K562 (cell line): ENCODE measurements at regions not wholly inside any gene's neighbourhood (a gene's known extent, or its start where the extent isn't known, plus 50 kb on each side); places are given as distances from the start of the nearest gene placed in this dataset.

Experiments used
- ATAC-seq: fragments of 200-7000 bp; cut with Tn5 transposase; 3 replicates; pipeline ENCODE4 v1.9.1; 2020; ENCODE audit warnings: moderate library complexity
- BruUV-seq: library from RNA; stranded (reverse); fragments of 400-500 nt; replicated peaks from 2 replicates; lab custom pipeline; 2021; lab: Mats Ljungman, UMichigan
- CTCF ChIA-PET: fragments of 300-600 bp; formaldehyde crosslinking; extraction: SDS; loops from one replicate; lab custom pipeline; 2021; ENCODE audit warnings: low intra/inter-chr PET ratio; lab: Yijun Ruan, JAX
- POLR2A ChIA-PET: fragments of 300-600, 350-650 bp; sonication (Branson Sonifier 250); formaldehyde crosslinking; extraction: SDS; loops from one replicate; lab custom pipeline; 2021; ENCODE audit warnings: antibody characterized with exemption, inconsistent platforms; lab: Yijun Ruan, JAX
- DNase-seq, 4 experiments: peaks; one replicate each; pipeline versions ENCODE4 v3.0.0 to v3.0.0-alpha.2; 2011 to 2018; ENCODE audit warnings: low spot score in 3 of 4, mixed read lengths in 3 of 4; ENCODE audit errors: extremely low read depth in 1 of 4
- FAIRE-seq: peaks from 2 replicates; lab custom pipeline; 2011; peaks lifted over from hg19 to GRCh38; lab: Jason Lieb, UNC
- H2AFZ ChIP-seq: 2 replicates; pipeline ENCODE4 v1.6.0; 2011; ENCODE audit warnings: low read depth, low read length, control low read depth, inconsistent platforms
- H3K27ac ChIP-seq: fragments of 200-600 bp; 3 replicates; pipeline ENCODE4 v1.8.0; 2011; ENCODE audit warnings: low read depth, mild to moderate bottlenecking, control low read depth, inconsistent platforms, low read length, moderate library complexity, mixed read lengths; ENCODE audit errors: extremely low read depth
- H3K27me3 ChIP-seq, 2 experiments: fragments of 300-600 bp in 1 of 2; 2 replicates in 1 of 2; 3 replicates in 1 of 2; pipeline versions ENCODE4 v1.6.0 to v1.8.0; 2011; ENCODE audit warnings: inconsistent platforms in 2 of 2, low read length in 2 of 2, mild to moderate bottlenecking in 1 of 2, mixed read lengths in 1 of 2, moderate library complexity in 1 of 2; ENCODE audit not compliant: control insufficient read depth in 2 of 2, insufficient read depth in 2 of 2
- H3K36me3 ChIP-seq: fragments of 300-600 bp; 3 replicates; pipeline ENCODE4 v1.8.0; 2011; ENCODE audit warnings: mild to moderate bottlenecking, low read length, inconsistent platforms; ENCODE audit not compliant: control insufficient read depth, insufficient read depth
- H3K4me1 ChIP-seq, 2 experiments: fragments of 200-600 bp in 1 of 2; replicated peaks in 1 of 2; 2 replicates in 1 of 2; 3 replicates in 1 of 2; pipeline versions ENCODE4 v1.5.1 to v1.8.0; 2011; ENCODE audit warnings: inconsistent platforms in 2 of 2, low read length in 2 of 2, mild to moderate bottlenecking in 1 of 2, mixed read lengths in 1 of 2, moderate library complexity in 1 of 2; ENCODE audit not compliant: control insufficient read depth in 2 of 2, insufficient read depth in 2 of 2
- H3K4me2 ChIP-seq: 2 replicates; pipeline ENCODE4 v1.6.1; 2011; ENCODE audit warnings: low read length, control low read depth, inconsistent platforms, mixed read lengths; ENCODE audit not compliant: insufficient read depth
- H3K4me3 ChIP-seq: fragments of 200-600 bp; sonication (generic), shearing (Covaris generic); 2 replicates; pipeline ENCODE4 v1.5.1; 2016; ENCODE audit warnings: control low read depth, inconsistent platforms
- H3K79me2 ChIP-seq: fragments of 200-600 bp; 3 replicates; pipeline ENCODE4 v1.8.0; 2011; ENCODE audit warnings: low read length, inconsistent platforms; ENCODE audit not compliant: control insufficient read depth, insufficient read depth
- H3K9ac ChIP-seq, 2 experiments: 2 replicates each; pipeline versions ENCODE4 v1.6.0 to v1.6.1; 2011; ENCODE audit warnings: low read depth in 2 of 2, low read length in 2 of 2, control low read depth in 1 of 2, inconsistent platforms in 1 of 2, mild to moderate bottlenecking in 1 of 2, mixed read lengths in 1 of 2; ENCODE audit not compliant: insufficient read depth in 1 of 2
- H3K9me1 ChIP-seq: one replicate; pipeline ENCODE4 v1.6.0; 2011; ENCODE audit warnings: inconsistent platforms, mild to moderate bottlenecking, low read length, moderate library complexity; ENCODE audit not compliant: control insufficient read depth, insufficient read depth
- H3K9me3 ChIP-seq: replicated peaks from 2 replicates; pipeline ENCODE4 v1.5.1; 2011; ENCODE audit warnings: low read depth, low read length, inconsistent platforms; ENCODE audit not compliant: control insufficient read depth, insufficient read depth
- H4K20me1 ChIP-seq: replicated peaks from 2 replicates; pipeline ENCODE4 v1.6.1; 2011; ENCODE audit warnings: low read length, inconsistent platforms, mixed read lengths; ENCODE audit not compliant: control insufficient read depth, insufficient read depth
- DPF2 ChIP-seq: fragments of 450-650 bp; IDR thresholded peaks from 2 replicates; pipeline ENCODE4 v1.6.1; 2016
- ESRRB ChIP-seq: fragments of 250-450 bp; sonication (Bioruptor Pico); IDR thresholded peaks from 2 replicates; pipeline ENCODE4 v1.5.0; 2020; ENCODE audit warnings: mild to moderate bottlenecking, moderate library complexity, borderline replicate concordance
- ZC3H11A ChIP-seq: IDR thresholded peaks from 2 replicates; pipeline ENCODE4 v1.6.1; 2012; ENCODE audit warnings: low read depth, low read length, improper control_type of control experiment
- ZC3H8 ChIP-seq: fragments of 450-650 bp; IDR thresholded peaks from 2 replicates; pipeline ENCODE4 v1.6.1; 2017
- ZEB2 ChIP-seq: fragments of 450-650 bp; IDR thresholded peaks from 2 replicates; pipeline ENCODE4 v1.6.1; 2016
- ZFP36 ChIP-seq: fragments of 150-350 bp; IDR thresholded peaks from 2 replicates; pipeline ENCODE4 v1.6.1; 2018; ENCODE audit warnings: low read length, low read depth; ENCODE audit not compliant: partially characterized antibody
- WGBS: fragments of 100-300 bp; shearing (Covaris generic); methylation state at CpG from one replicate; pipeline ENCODE4 v1.1.6; 2016; ENCODE audit warnings: low coverage, mixed read lengths; ENCODE audit not compliant: insufficient coverage; ENCODE audit errors: missing lambda C conversion rate; 5-methylcytosine and 5-hydroxymethylcytosine counted together
- in situ Hi-C: fragments of 300-500 bp; cut with MboI; formaldehyde crosslinking; loops from 4 replicates; pipeline ENCODE4 v1.15.0; 2018; ENCODE audit warnings: inconsistent platforms, mixed read lengths
- intact Hi-C: fragments of 100-400 bp; cut with micrococcal nuclease; formaldehyde crosslinking; loops from 2 replicates; pipeline ENCODE4 v1.14.2; 2022

- ChIA-PET CTCF (no interaction called here), POLR2A (no interaction called here)
- Histone ChIP-seq H2AFZ (no peak overlapping the region), H3K9me3 (no peaks in the 10 kb centered on the region), H3K4me1 (no peaks in the 10 kb centered on the region), H3K79me2 (no peaks in the 10 kb centered on the region), H3K9me1 (no peaks in the 10 kb centered on the region), H4K20me1 (no peaks in the 10 kb centered on the region), H3K36me3 (no peaks in the 10 kb centered on the region), H3K27ac (no peak overlapping the region), H3K9ac (no peak overlapping the region), H3K4me3 (no peak overlapping the region), H3K4me2 (no peak overlapping the region), H3K27me3 (no peaks in the 10 kb centered on the region)
- ATAC-seq (no peak), DNase-seq (no peak), FAIRE-seq (no peak)
- 0% methylated on average over 1 of the region's 1 CpG for WGBS
- intact Hi-C loops (no loop called here), in situ Hi-C loops (no loop called here)
- no TSS peak for BruUV-seq
- TF ChIP-seq ESRRB = no peak
Measured at GRCh38 chr2:67216881-67217280, 180.3 kb upstream of the ETAA1 start.

GRCh38 chr2:67217398-67217797 is 179.7 kb upstream of the ETAA1 start:
- Histone ChIP-seq H3K27ac (no peak overlapping the region), H3K9ac (no peak overlapping the region), H3K9me3 (no peaks in the 10 kb centered on the region), H3K4me3 (no peak overlapping the region), H4K20me1 (no peaks in the 10 kb centered on the region), H3K79me2 (no peaks in the 10 kb centered on the region), H3K4me1 (no peaks in the 10 kb centered on the region), H2AFZ (no peak overlapping the region), H3K36me3 (no peaks in the 10 kb centered on the region), H3K9me1 (no peaks in the 10 kb centered on the region), H3K4me2 (no peak overlapping the region), H3K27me3 (no peaks in the 10 kb centered on the region)
- in situ Hi-C loops = no loop called here
- POLR2A ChIA-PET = interaction anchor here (1.0 kb wide), 1 partner anchor 344 kb away, joined by 3 read pairs; no protein-coding TSS in a partner anchor
- intact Hi-C loops = no loop called here
- no peak for FAIRE-seq
- no TSS peak for BruUV-seq
- DNase-seq = no peak
- TF ChIP-seq DPF2 (no peak), ZFP36 (no peak), ZC3H11A (no peak), ZC3H8 (no peak), ZEB2 (no peak)
- no peak for ATAC-seq
- CTCF ChIA-PET = no interaction called here
